Fibroblast of peridontal ligament (primary cell): ENCODE measurements at regions not wholly inside any gene's neighbourhood (a gene's known extent, or its start where the extent isn't known, plus 50 kb on each side); places are given as distances from the start of the nearest gene placed in this dataset.

Experiments
- DNase-seq: peaks from one replicate; pipeline ENCODE4 v3.0.0-alpha.2; 2010; ENCODE audit errors: extremely low read depth

DNA sequence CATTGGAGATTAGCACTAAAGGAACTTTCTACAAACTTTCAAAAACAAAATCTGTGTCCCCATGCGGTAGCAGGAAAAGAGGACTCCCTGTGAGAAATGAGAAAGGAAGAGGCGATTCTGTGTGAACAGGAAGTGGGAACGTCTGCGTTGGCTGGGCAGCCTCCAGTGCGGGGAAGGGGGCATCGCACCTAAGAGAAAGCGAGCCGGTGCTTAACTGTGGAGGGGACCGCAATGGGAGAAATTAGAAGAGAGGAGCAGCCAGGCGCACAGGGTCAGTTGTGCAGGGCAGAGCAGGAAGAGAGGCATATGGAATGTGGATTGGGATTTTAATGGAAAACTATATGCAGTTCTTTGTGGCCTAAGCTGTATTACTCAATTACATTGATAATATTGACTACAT lies 77.4 kb upstream of the DOCK9 start:
- no peak for DNase-seq

DNA sequence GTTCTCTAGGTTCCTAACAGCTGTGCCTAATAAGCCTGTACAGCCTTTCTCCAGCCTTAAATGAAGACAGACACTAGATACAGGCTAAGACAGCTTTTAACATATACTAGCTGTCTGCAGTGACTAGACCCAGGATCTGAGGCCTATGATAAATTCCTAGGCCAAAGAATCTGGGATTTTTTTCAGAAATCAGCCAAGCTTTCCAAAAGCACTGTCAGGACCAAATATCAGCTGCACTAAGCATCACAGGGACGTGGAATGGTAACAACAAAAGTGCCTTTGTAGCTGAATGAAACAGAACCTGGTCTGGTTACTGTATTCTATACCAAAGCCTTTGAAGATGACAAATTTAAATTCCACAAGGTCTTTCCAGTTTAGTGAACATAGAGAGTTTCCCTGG lies 77.9 kb upstream of the DOCK9 start:
- DNase-seq: no peak

DNA sequence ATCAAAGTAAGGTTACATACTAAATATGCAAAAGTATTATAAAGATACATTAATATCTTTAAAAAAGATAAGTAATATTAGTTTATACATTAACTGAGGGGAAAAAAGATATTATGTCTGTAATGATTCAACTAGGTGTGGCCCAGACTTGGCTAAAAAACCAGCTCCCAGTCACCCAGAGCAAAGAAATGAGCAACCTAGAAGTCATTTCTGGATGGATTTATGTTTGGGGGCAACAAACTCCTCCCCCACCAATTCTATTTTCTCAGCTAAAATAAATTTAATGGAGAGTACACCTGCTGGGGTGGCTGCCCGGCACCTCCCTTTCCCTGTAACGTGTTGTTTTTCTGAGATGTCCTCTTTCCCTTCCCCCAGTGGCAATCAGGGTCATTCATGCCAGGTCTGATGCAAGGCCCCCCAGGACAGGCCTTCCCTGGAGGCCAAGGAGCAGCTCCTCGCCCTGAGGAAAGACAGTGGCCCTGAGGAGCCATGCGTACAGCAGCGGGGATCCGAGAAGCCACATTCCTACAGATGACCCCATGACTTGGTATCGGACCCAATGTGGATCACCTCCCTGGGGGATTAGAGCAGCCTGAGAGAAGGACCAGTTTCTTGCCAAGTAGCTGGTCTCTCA lies 78.6 kb upstream of the DOCK9 start:
- no peak for DNase-seq

DNA sequence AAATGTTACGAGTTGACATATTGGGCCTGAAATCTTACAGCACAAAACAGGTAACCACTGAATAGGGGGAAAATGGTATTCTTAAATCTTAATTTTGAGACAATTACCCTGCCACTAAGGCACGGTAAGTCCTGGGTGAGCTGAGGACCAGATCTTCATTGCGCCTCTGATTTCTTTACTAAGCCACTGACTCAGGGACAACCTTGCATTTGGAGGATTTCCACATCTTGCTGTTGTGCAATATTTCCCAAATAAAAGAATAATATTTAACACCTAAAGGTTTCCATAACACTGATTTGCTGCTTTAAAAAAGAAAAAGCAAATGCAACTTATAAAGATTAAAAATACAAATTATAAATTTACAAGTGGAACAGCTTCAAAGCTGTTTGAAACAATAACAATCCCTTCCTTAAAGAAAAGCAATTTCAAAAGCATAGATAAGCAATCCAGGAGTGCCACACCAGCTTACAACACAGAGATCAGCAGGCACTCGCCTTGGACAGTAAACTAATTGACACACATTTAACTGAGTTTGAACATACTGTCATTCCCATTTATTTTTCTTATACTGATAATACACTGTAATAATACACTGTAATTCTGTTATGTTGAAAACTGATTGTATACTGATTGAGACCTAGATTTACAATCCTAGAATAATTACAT lies 79.6 kb upstream of the DOCK9 start:
- DNase-seq: peak; percentile 37

DNA sequence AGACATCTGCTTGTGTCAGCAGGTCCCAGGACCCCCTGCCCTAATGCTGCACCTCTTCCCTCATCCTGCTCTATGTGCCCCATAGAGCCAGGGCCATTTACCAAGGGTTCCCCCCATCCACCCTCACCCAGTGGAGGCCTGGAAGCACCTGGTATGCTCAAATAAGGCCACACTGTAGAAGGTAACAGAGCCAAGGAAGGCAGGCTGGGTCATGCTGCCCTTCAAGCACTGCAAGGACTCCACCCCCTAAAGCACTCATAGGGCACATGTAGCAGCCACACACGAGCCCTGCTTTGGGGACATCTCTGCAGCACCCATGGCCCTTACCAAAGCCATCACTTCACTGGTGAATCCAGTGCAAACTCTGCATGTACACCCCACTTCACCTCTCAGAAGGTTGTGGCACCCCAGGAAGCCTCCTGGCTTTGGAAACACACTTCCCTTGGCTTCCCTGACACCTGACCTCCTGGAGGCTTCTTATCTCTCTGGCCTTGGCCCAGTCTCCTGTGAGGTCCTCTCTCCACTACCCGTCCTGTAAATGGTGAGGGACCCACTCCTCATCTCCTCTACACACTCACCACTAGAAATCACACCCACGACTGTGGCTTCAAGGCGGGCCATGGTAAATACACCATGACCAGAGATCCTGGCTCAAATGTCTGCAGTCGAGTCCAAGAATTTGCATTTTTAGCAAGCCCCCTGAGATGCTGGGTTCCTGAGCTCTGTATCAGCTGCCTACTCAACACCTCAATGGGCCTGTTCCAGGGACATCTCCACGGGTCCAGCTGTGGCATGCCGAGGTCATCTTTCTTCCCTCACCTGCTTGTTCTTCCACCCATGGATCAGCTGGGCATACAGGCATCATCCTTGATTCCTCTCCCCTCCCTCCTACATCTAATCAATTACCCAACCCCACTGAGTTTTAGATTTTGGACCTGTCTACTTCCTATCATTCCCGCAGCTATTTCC lies 80.9 kb upstream of the DOCK9 start:
- no peak for DNase-seq

DNA sequence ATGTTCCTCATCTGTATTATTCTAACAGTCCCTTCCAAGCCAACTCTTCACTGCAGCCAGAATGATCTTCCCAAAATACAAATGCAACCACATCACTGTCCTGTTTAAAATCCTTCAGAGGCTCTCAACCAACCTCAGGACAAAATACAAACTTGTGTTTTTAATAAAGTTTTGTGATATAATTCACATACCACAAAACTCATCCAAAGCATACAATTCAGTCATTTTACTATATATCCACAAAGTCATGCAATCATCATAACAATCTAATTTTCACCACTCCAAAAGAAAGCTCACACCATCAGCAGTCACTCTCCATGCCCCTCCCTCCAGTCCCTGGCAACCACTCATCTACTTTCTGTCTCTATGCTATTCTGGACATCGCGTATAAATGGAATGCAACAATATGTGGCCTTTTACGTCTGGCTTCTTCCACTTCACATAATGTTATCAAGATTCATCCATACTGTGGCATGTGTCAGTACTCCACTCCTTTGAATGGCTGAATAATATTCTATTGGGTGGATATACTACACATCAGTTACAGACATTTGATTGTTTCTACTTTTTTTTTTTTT lies 81.7 kb upstream of the DOCK9 start:
- DNase-seq: no peak

DNA sequence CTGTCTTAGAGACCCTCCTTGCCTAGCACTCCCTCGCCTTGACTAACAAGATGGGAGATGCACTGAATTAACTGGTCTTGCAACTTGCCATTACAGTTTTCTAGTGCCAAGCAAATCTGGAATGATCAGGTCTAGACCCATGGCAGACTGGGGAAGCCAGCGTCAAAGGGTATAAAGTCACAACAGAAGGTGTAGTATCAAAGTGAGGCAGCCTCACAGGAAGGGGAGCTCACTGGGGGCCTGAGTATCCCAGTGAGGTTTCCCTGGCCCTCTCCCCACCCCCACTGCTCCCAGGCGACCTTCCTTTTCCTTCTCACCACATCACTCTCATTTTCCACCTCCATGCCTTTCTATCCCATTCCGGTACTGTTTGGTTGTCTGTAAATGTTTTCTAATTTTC lies 83.5 kb upstream of the DOCK9 start:
- DNase-seq: no peak

GRCh38 chr13:99062593-99062992 lies 84.7 kb upstream of the DOCK9 start:
- DNase-seq: peak; percentile 77

DNA sequence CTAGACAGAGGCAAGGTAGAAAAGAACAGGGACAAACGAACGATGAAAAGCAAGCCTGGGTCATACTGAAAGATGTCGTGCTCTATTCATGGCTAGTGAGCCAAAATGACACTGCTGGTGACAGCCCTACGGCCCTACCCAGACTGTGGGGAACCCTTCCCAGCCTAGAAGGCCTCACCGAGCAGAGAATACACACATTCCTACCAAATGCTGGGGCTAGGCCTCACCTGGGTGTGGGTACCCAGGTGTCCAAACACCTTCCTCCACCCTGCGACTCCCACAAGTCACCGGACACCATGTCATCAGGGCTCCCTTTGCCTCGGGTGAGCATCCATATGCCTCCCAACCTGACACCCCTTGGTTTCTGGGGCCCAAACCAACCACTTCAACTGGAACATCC lies 85.3 kb upstream of the DOCK9 start:
- no peak for DNase-seq

- peak; percentile 24 for DNase-seq
These were observed 86.1 kb upstream of the DOCK9 start for GRCh38 chr13:99063952-99064351.

- no peak for DNase-seq
These were observed 86.9 kb upstream of the DOCK9 start for GRCh38 chr13:99064624-99065234.

- no peak for DNase-seq
These were observed 87.6 kb upstream of the DOCK9 start for GRCh38 chr13:99065235-99066015.

GRCh38 chr13:99066219-99066618 lies 88.4 kb upstream of the DOCK9 start:
- no peak for DNase-seq

- peak; percentile 55 for DNase-seq
These were observed 89.5 kb upstream of the DOCK9 start for GRCh38 chr13:99067159-99067985.

GRCh38 chr13:99071211-99071610 lies 93.3 kb upstream of the DOCK9 start:
- DNase-seq: no peak

DNA sequence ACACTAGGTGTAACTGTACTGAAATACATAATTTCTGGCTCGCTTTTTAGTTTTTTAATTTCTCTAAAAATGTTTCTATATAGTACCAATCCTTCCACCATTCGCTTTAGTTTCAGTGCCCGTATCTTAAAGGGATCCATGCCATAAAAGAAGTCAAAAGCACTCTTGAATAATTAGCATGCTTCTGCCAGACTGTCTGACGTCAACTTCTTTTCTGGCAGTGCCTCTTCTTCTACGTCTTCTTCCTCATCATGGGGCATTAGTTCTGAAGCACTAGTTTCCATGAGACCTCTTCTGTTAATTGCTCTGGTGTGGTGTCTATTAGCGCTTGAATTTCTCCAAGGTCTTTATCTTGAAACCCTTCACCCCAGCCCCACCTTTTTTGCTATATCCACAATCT lies 93.8 kb upstream of the DOCK9 start:
- no peak for DNase-seq

- no peak for DNase-seq
These were observed 94.5 kb upstream of the DOCK9 start for GRCh38 chr13:99072356-99072755.

GRCh38 chr13:99072941-99073340 lies 95.1 kb upstream of the DOCK9 start:
- no peak for DNase-seq

DNA sequence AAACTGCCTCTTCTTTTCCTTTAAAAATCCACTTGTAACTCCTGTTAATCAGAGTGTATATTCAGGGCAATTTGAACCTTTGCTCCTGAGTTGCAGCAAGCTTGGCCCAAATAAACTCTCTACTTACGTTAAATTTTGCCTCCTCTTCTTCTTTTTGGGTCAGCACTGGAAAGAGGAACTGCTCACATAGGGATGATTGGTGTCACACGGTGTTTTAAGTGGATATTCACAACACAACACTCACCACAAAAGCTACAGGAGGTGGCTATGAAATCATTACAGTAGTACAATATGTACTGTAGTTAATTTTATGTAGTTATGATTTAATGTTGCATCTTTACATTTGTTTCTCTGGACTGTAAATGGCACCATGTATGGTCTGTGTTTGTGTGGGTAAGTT lies 96.8 kb upstream of the DOCK9 start:
- DNase-seq: no peak
